HG03565 (cell line): ENCODE measurements at regions not wholly inside any gene's neighbourhood (a gene's known extent, or its start where the extent isn't known, plus 50 kb on each side); places are given as distances from the start of the nearest gene placed in this dataset.

Experiments
- ATAC-seq: cut with Tn5 transposase; IDR thresholded peaks from one replicate; pipeline ENCODE4 v1.9.1; 2021; ENCODE audit warnings: mild to moderate bottlenecking, moderate library complexity; ENCODE audit not compliant: unreplicated experiment

GRCh38 chr18:77501266-77501665 lies 251.6 kb downstream of the GALR1 start:
- no peak for ATAC-seq

GRCh38 chr18:77505499-77505898 lies 255.9 kb downstream of the GALR1 start:
- ATAC-seq: no peak

- ATAC-seq: no peak
These were observed 262.5 kb downstream of the GALR1 start for GRCh38 chr18:77512152-77512551.

GRCh38 chr18:77517901-77518300 lies 268.3 kb downstream of the GALR1 start:
- no peak for ATAC-seq

- no peak for ATAC-seq
These were observed 271.1 kb downstream of the GALR1 start for GRCh38 chr18:77520767-77521166.

- peak; percentile 48 for ATAC-seq
These were observed 272.5 kb downstream of the GALR1 start for GRCh38 chr18:77522051-77522675.

GRCh38 chr18:77524909-77525308 lies 275.3 kb downstream of the GALR1 start:
- no peak for ATAC-seq

- no peak for ATAC-seq
These were observed 277.3 kb downstream of the GALR1 start for GRCh38 chr18:77526962-77527361.

- no peak for ATAC-seq
These were observed 279.2 kb downstream of the GALR1 start for GRCh38 chr18:77528872-77529271.

- no peak for ATAC-seq
These were observed 280.0 kb downstream of the GALR1 start for GRCh38 chr18:77529492-77530176.

- no peak for ATAC-seq
These were observed 281.1 kb downstream of the GALR1 start for GRCh38 chr18:77530732-77531131.

GRCh38 chr18:77539860-77540259 lies 290.2 kb downstream of the GALR1 start:
- ATAC-seq: no peak

- ATAC-seq: no peak
These were observed 295.1 kb downstream of the GALR1 start for GRCh38 chr18:77544792-77545191.

GRCh38 chr18:77547757-77548156 lies 298.1 kb downstream of the GALR1 start:
- no peak for ATAC-seq

GRCh38 chr18:77548790-77549420 lies 299.3 kb downstream of the GALR1 start:
- ATAC-seq: no peak

GRCh38 chr18:77550625-77551024 lies 301.0 kb downstream of the GALR1 start:
- no peak for ATAC-seq

GRCh38 chr18:77551055-77551454 lies 301.4 kb downstream of the GALR1 start:
- ATAC-seq: no peak

- no peak for ATAC-seq
These were observed 303.3 kb downstream of the GALR1 start for GRCh38 chr18:77552945-77553344.

GRCh38 chr18:77554061-77554460 lies 304.4 kb downstream of the GALR1 start:
- no peak for ATAC-seq

- ATAC-seq: no peak
These were observed 307.5 kb downstream of the GALR1 start for GRCh38 chr18:77557046-77557587.

- no peak for ATAC-seq
These were observed 309.7 kb downstream of the GALR1 start for GRCh38 chr18:77559274-77559910.
